Suprapubic skin (tissue), 3 donors: ENCODE measurements at regions not wholly inside any gene's neighbourhood (a gene's known extent, or its start where the extent isn't known, plus 50 kb on each side); places are given as distances from the start of the nearest gene placed in this dataset.

ENCODE experiments used
- CTCF ChIP-seq, 2 donors: fragments of 200-600 bp in 1 of 2; fragments of 450-650 bp in 1 of 2; sonication (generic) in 1 of 2; IDR thresholded peaks; one replicate each; pipeline ENCODE4 v1.5.1; 2016 to 2019; ENCODE audit warnings: antibody characterized with exemption in 2 of 2, mild to moderate bottlenecking in 1 of 2, moderate library complexity in 1 of 2
- POLR2A ChIP-seq, 2 donors: fragments of 450-650 bp; IDR thresholded peaks; one replicate each; pipeline ENCODE4 v1.6.1; 2017; ENCODE audit warnings: antibody characterized with exemption in 2 of 2, mild to moderate bottlenecking in 2 of 2, moderate library complexity in 2 of 2

GRCh38 chr6:101120747-101121146 lies 239.6 kb upstream of the ASCC3 start:
- no peak for TF ChIP-seq CTCF (IDR thresholded peaks at IDR 0.05)
- TF ChIP-seq POLR2A (IDR thresholded peaks at IDR 0.05) = no peak
